IPS-18a (cell line): ENCODE measurements at regions not wholly inside any gene's neighbourhood (a gene's known extent, or its start where the extent isn't known, plus 50 kb on each side); places are given as distances from the start of the nearest gene placed in this dataset.
A peak's percentile ranks its signal among the peaks of the same experiment; 100 is the strongest.
"Not testable (repeated sequence)": the region's sequence is repeated elsewhere in the genome, so short reads cannot be mapped to it uniquely, and the experiment has no call there.

ENCODE experiments used
- H3K27ac ChIP-seq: one replicate; pipeline ENCODE4 v1.5.1; 2013; ENCODE audit warnings: low read length
- H3K27me3 ChIP-seq: one replicate; pipeline ENCODE4 v1.6.1; 2013; ENCODE audit warnings: mild to moderate bottlenecking, low read length; ENCODE audit not compliant: control insufficient read depth, insufficient read depth
- H3K36me3 ChIP-seq: one replicate; pipeline ENCODE4 v1.6.1; 2013; ENCODE audit warnings: low read depth, low read length; ENCODE audit not compliant: control insufficient read depth
- H3K4me1 ChIP-seq: one replicate; pipeline ENCODE4 v1.6.1; 2013; ENCODE audit warnings: low read depth, low read length; ENCODE audit not compliant: control insufficient read depth
- H3K4me3 ChIP-seq: one replicate; pipeline ENCODE4 v1.5.1; 2013; ENCODE audit warnings: low read length
- H3K9ac ChIP-seq: one replicate; pipeline ENCODE4 v1.6.1; 2013; ENCODE audit warnings: mild to moderate bottlenecking, low read length, moderate library complexity
- H3K9me3 ChIP-seq: one replicate; pipeline ENCODE4 v1.6.1; 2013; ENCODE audit warnings: low read depth, low read length; ENCODE audit not compliant: control insufficient read depth

GRCh38 chr5:21482983-21483650 is 1370.0 kb downstream of the CDH12 start:
- H3K27ac ChIP-seq, H3K9me3 ChIP-seq, H3K27me3 ChIP-seq, H3K4me1 ChIP-seq, H3K36me3 ChIP-seq, H3K9ac ChIP-seq, H3K4me3 ChIP-seq: not testable (repeated sequence)

GRCh38 chr5:21482522-21482921 is 1370.6 kb downstream of the CDH12 start:
- not testable (repeated sequence) for H3K9ac ChIP-seq, H3K4me1 ChIP-seq, H3K27ac ChIP-seq, H3K36me3 ChIP-seq, H3K4me3 ChIP-seq, H3K27me3 ChIP-seq, H3K9me3 ChIP-seq

GRCh38 chr5:21481320-21482270 is 1371.5 kb downstream of the CDH12 start:
- not testable (repeated sequence) for H3K27ac ChIP-seq, H3K9ac ChIP-seq, H3K27me3 ChIP-seq, H3K4me1 ChIP-seq, H3K9me3 ChIP-seq, H3K36me3 ChIP-seq, H3K4me3 ChIP-seq

- H3K9ac ChIP-seq, H3K36me3 ChIP-seq, H3K4me1 ChIP-seq, H3K27me3 ChIP-seq, H3K9me3 ChIP-seq, H3K27ac ChIP-seq, H3K4me3 ChIP-seq: not testable (repeated sequence)
Observed at GRCh38 chr5:21480054-21480453, 1373.1 kb downstream of the CDH12 start.

GRCh38 chr5:21473981-21474380 is 1379.2 kb downstream of the CDH12 start:
- H3K27me3 ChIP-seq, H3K4me3 ChIP-seq, H3K9me3 ChIP-seq, H3K4me1 ChIP-seq, H3K36me3 ChIP-seq, H3K27ac ChIP-seq, H3K9ac ChIP-seq: not testable (repeated sequence)

GRCh38 chr5:21473436-21473835 is 1379.7 kb downstream of the CDH12 start:
- H3K36me3 ChIP-seq, H3K9me3 ChIP-seq, H3K27me3 ChIP-seq, H3K9ac ChIP-seq, H3K4me3 ChIP-seq, H3K4me1 ChIP-seq, H3K27ac ChIP-seq: not testable (repeated sequence)

- not testable (repeated sequence) for H3K27ac ChIP-seq, H3K36me3 ChIP-seq, H3K27me3 ChIP-seq, H3K4me1 ChIP-seq, H3K9ac ChIP-seq, H3K4me3 ChIP-seq, H3K9me3 ChIP-seq
Observed at GRCh38 chr5:21471691-21472090, 1381.5 kb downstream of the CDH12 start.

GRCh38 chr5:21469523-21470101 is 1383.5 kb downstream of the CDH12 start:
- H3K9ac ChIP-seq, H3K4me3 ChIP-seq, H3K9me3 ChIP-seq, H3K27me3 ChIP-seq, H3K36me3 ChIP-seq, H3K4me1 ChIP-seq, H3K27ac ChIP-seq: not testable (repeated sequence)

GRCh38 chr5:21467544-21467943 is 1385.6 kb downstream of the CDH12 start:
- H3K4me3 ChIP-seq, H3K36me3 ChIP-seq, H3K4me1 ChIP-seq, H3K9ac ChIP-seq, H3K27ac ChIP-seq, H3K9me3 ChIP-seq, H3K27me3 ChIP-seq: not testable (repeated sequence)

GRCh38 chr5:21459744-21460073 is 1393.4 kb downstream of the CDH12 start:
- H3K4me1 ChIP-seq, H3K36me3 ChIP-seq, H3K27ac ChIP-seq, H3K27me3 ChIP-seq, H3K9me3 ChIP-seq, H3K9ac ChIP-seq: not testable (repeated sequence)
- H3K4me3 ChIP-seq = peak overlapping the region; percentile 54

- Histone ChIP-seq H3K4me3 (no peak overlapping the region), H3K9me3 (no peaks in the 10 kb centered on the region), H3K9ac (no peak overlapping the region), H3K4me1 (no peaks in the 10 kb centered on the region), H3K27me3 (no peaks in the 10 kb centered on the region), H3K27ac (no peak overlapping the region), H3K36me3 (no peaks in the 10 kb centered on the region)
Observed at GRCh38 chr5:21452449-21452848, 1400.7 kb downstream of the CDH12 start.

- Histone ChIP-seq H3K4me3 (no peak overlapping the region), H3K36me3 (no peaks in the 10 kb centered on the region), H3K4me1 (no peaks in the 10 kb centered on the region), H3K27me3 (no peaks in the 10 kb centered on the region), H3K27ac (no peak overlapping the region), H3K9ac (no peak overlapping the region), H3K9me3 (no peaks in the 10 kb centered on the region)
Observed at GRCh38 chr5:21432646-21433045, 1420.5 kb downstream of the CDH12 start.
